NCI-H774 (cell line): ENCODE measurements at regions not wholly inside any gene's neighbourhood (a gene's known extent, or its start where the extent isn't known, plus 50 kb on each side); places are given as distances from the start of the nearest gene placed in this dataset.
A peak's percentile ranks its signal among the peaks of the same experiment; 100 is the strongest.
"Not testable (repeated sequence)": the region's sequence is repeated elsewhere in the genome, so short reads cannot be mapped to it uniquely, and the experiment has no call there.

Experiments
- DNase-seq: peaks from one replicate; lab custom pipeline; 2025; lab: John Stamatoyannopoulos, UW

DNA sequence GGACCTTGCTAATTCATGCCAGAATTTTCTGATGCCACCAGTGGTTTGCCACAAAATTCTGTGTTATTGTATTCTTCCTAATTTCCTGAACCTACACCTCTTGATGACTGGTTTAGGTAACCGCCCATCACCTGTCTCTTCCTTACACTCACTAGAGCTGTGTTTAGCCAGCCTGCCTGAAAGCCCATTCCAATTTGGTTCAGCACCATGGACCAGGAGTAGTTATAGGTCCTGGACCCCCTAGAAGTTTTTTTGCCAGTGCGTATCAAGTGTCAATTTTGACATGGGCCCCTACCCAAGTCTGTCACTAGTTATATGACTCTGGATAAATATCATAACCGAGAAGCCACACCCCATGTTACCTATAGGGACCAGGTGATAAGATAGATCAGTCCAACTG is 94.0 kb upstream of the NAP1L1 start:
- DNase-seq: no peak

- no peak for DNase-seq
These were observed 93.3 kb upstream of the NAP1L1 start for GRCh38 chr12:76177821-76178220.

GRCh38 chr12:76176940-76177339 is 92.5 kb upstream of the NAP1L1 start:
- no peak for DNase-seq

DNA sequence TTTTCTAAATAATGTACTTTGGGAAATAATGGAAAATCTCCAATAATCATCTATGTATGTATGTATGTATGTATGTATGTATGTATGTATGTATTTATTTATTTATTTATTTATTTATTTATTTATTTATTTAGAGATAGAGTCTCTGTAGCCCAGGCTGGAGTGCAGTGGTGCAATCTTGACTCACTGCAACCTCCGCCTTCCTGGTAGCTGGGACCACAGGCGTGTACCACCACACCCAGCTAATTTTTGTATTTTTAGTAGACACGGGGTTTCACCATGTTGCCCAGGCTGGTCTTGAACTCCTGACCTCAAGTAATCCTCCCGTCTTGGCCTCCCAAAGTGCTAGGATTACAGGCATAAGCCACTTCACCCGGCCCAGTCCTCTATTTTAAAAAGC is 91.5 kb upstream of the NAP1L1 start:
- not testable (repeated sequence) for DNase-seq

DNA sequence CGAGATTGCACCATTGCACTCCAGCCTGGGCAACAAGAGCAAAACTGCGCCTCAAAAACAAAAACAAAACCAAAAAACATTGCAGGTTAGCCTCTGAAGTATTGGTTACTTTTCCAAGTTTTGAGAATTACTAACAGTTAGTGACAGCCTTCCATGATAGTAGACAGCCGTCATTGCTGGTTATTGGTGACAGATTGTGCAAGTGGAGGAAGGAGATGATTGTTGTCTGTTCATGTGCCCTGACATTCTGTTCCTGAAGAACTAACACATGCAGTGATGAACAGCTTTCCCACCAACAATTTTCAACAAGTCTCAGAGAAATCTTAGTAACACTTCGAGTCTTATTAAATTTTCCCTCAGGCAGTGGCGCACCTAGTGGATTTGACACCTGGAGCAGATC is 89.3 kb upstream of the NAP1L1 start:
- DNase-seq: no peak

GRCh38 chr12:76158518-76159321 is 74.2 kb upstream of the NAP1L1 start:
- no peak for DNase-seq

DNA sequence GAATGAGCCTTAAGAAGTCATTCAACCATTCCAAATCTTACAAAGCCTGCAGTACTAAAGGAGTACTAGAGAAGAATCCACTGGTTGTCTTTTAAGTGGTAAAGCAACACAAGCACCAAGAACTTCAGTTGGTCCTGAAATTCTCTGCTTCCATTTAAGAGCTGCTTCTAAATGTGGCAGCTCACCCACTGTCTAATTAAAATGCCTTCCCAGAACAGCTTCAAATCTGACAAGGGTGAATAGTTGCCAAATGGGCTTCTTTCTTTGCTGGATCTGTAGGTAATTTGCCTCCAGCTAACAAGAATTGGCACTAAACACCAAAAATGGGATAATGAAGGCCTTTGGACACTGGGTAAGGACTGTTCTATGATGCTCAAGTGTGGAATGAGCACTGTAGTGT is 72.2 kb upstream of the NAP1L1 start:
- DNase-seq: no peak

DNA sequence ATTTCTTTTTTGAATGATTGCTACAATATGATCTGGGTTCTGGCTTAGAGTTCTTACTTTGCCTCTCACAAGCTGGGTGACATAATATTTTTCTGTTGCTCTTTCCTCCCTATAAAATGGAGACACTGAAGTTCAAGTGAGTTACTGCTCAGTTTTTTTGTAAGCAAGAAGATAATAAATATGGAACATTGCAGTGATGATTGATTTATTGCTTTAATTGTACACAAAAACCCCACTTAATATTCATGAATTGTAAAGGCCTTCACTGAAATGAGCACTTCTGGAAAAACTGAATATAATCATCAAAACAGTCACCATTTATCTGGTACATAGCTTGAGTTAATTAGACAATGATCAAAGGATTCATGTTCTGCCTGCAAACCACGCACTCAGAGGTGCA is 71.8 kb upstream of the NAP1L1 start:
- no peak for DNase-seq

DNA sequence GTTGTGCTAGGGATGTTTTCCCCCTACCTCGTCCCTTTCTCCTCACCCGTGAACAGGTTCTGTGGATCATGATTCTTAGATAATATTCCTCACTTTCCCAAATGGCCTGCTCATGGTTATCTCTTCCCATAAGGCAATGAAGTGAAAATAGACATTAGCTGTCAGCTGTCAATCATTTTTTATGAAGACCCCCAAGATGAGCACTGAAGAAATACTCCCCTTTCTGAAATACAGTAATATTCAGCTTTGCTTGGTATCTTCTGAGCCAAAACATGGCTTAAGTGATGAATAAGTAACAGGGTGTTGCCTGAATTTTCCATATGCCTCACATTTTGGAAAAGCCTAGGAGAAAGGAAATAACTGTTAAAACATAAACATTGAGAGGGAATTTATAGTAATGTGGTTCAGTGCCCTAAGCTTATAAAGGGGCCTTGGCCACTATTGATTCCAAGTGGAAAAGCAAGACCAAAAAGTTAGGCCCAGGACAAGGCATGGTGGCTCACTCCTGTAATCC is 70.7 kb upstream of the NAP1L1 start:
- DNase-seq: no peak

DNA sequence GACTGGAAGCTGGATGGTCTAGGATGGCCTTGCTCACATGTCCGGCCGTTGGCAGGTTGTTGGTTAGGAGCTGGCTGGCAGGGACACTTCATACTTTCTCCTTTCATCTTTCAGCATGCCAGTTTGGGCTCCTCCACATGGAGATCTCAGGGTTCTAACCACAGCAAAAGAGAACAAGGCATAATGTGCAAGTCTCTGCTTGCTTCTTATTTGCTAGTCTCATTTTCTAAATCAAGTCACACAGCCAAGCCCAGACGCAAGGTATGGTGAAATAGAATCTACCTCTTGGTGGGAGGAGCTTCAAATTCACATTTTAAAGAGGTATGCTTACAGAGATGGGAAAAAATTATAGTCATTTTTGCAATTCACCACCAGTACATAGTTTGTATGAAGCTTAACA is 69.1 kb upstream of the NAP1L1 start:
- no peak for DNase-seq

DNA sequence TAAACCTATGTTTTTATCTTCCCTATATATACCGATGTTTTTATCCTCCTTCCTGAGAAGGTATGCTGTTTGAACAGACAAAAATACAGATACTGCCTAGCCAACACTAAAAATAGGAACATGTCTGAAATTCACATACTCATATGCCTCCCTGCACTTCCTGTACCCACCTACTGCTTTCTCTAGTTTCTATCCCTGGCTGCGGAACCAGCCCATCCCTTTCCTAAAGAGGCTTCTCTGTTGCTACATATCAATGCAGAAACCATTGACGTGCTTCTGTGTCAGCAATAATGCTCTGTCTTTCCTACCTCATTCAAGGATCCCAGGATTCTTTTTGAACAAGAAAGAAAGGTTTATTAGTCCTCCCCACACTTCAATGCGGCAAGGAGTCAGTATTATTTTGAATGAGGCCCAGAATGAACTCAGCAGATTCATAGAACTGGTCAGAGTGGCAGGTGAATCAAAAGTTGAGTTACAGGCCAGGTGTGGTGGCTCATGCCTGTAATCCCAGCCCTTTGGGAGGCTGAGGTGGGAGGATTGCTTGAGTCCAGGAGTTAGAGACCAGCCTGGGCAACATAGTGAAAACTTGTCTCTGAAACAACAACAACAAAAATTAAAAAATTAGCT is 67.8 kb upstream of the NAP1L1 start:
- no peak for DNase-seq

- DNase-seq: peak; percentile 33
These were observed 59.7 kb upstream of the NAP1L1 start for GRCh38 chr12:76144245-76144549.

DNA sequence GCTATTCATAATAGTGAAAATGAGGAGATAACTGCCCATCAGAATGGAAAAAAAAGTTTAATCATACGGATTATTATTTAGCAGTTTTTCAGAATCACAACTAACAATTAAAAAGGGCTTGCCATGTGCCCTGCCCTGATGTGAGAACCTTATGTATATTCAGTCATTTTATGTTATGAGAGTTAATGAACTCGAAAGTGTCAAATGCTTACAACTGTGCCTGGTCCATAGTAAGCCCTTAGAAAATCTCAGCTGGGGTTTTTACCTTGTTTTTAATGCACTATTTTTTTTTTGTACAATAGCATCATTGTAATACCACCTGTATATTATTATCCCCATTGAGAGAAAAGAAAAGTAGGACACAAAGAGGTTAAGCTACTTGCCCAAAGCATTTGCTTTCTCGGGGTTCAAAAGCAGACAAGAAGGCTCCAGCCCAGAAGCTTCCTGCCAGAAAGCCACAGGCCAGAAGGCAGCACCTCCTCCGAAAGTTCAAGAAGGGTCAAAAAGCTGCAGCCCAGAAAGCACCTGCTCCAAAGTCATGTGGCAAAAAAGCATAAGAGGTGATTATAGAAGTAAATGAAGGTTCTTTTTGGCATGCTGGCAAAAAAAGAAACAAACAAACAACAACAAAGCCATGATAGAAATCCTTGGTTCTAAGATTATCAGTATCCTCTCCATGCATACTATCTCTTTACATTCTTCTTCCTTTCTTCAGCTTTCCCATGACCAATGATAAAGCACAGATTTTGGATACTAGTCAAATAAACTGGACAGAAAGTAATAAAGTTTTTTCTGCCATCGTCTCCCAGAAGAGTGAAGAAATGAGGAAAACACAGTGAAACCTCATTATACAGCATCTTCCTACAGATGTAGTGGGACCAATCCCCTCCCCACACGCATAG is 59.1 kb upstream of the NAP1L1 start:
- no peak for DNase-seq

- peak; percentile 52 for DNase-seq
These were observed 57.8 kb upstream of the NAP1L1 start for GRCh38 chr12:76142305-76142704.

GRCh38 chr12:76138656-76139055 is 54.2 kb upstream of the NAP1L1 start:
- no peak for DNase-seq

DNA sequence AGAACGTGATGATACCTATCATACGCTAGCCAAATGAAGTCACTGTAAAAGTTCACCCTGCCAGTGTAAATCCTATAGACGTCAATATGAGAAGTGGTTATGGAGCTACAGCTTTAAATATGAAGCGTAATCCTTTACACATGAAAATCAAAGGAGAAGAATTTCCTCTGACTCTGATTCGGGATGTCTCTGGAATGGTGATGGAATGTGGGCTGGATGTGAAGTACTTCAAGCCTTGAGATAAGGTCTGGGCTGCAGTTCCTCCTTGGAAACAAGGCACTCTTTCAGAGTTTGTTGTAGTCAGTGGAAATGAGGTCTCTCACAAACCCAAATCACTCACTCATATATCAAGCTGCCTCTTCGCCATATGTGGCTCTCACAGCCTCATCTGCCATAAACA is 53.1 kb upstream of the NAP1L1 start:
- no peak for DNase-seq

DNA sequence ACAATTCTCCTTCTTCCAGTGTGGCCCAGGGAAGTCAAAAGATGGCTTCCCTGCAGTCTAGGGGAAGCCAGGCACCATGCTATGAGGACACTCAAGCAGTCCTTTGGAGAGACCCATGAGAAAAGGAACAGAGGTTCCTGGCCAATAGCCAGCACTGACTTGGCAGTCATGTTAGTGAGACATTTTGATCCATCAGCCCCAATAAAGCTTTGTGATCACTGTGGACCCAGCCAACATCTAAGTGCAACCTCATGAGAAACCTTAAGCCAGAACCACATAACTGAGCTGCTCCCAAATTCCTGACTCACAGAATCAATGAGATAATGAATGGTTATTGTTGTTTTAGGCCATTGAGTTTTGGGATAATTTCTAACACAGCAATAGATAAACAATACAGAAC is 51.0 kb upstream of the NAP1L1 start:
- DNase-seq: no peak
